ENCODE measurements at regions not wholly inside any gene's neighbourhood (a gene's known extent, or its start where the extent isn't known, plus 50 kb on each side); places are given as distances from the start of the nearest gene placed in this dataset.

DNA sequence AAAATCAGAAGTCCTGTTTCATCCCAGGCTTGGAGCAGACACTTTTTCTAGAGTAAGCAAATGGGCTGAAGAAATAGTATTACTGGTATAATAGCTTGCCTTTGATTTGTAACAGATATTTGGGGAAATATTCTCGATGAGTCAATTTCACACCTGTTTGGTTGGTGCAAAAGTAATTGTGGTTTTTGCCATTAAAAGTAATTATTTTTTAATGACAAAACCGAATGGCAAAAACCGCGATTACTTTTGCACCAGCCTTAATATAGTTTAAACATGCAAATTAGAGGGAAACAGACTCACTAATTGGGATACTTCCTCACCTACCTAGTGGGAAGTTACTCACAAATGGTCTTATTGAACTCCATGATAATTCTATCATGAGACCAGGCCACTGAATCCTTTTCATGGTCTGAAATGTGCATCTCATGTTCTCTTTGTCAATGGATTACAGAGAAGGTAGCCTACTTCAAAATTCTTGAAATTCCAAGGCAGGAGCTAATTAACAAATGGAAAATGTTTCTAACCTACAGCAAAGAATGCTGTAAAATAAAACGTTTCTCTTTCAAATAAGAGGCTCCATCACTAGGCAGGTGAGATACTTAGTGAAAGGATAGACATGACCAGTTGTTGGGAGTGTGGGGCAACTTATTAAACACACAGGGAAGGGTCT is 391.3 kb downstream of the EMP1 start:
- no peaks in the 10 kb centered on the region for H3K9me3 Mint-ChIP-seq (ENCODE audit: low read depth)
- H3K4me1 Mint-ChIP-seq: peaks cover 15% of the 10 kb centered on the region
- CTCF ChIA-PET: no interaction called here
- no peak overlapping the region for H3K4me3 Mint-ChIP-seq
- peaks cover 2% of the 10 kb centered on the region for H3K27me3 Mint-ChIP-seq
- ATAC-seq (no peak), DNase-seq (no peak)
- H3K36me3 Mint-ChIP-seq: no peaks in the 10 kb centered on the region
- no peak overlapping the region for H3K27ac Mint-ChIP-seq

- DNase-seq (no peak), ATAC-seq (no peak)
- no peaks in the 10 kb centered on the region for H3K9me3 Mint-ChIP-seq (ENCODE audit: low read depth)
- CTCF ChIA-PET: no interaction called here
- H3K4me3 Mint-ChIP-seq: no peak overlapping the region
- H3K27me3 Mint-ChIP-seq: peaks cover 2% of the 10 kb centered on the region
- H3K4me1 Mint-ChIP-seq: peaks cover 3% of the 10 kb centered on the region
- H3K36me3 Mint-ChIP-seq: no peaks in the 10 kb centered on the region
- no peak overlapping the region for H3K27ac Mint-ChIP-seq
Measured at GRCh38 chr12:13586361-13586760, 389.8 kb downstream of the EMP1 start.

DNA sequence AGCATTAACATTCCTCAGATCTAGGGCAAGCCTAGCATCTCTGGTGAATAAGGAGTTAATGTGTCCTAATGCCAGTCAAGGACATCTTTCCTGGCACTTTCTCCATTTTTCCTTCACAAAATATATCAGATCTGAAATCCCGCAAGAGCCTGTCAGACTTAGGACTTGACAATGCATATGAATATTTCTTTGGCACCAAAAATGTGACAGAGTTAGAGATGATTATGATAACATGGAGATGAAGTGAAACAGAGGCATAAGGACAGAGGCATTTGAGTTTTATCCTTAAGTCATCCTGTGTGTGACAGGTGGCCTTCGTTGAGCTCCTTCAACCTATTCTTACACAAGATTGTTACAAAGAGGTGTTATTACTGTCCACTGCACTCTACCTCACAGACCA is 388.0 kb downstream of the EMP1 start:
- no peaks in the 10 kb centered on the region for H3K9me3 Mint-ChIP-seq (ENCODE audit: low read depth)
- no peaks in the 10 kb centered on the region for H3K36me3 Mint-ChIP-seq
- CTCF ChIA-PET: no interaction called here
- ATAC-seq: no peak
- peaks cover 3% of the 10 kb centered on the region for H3K4me1 Mint-ChIP-seq
- H3K27me3 Mint-ChIP-seq: no peaks in the 10 kb centered on the region
- no peak overlapping the region for H3K27ac Mint-ChIP-seq
- H3K4me3 Mint-ChIP-seq: no peak overlapping the region
- no peak for DNase-seq

GRCh38 chr12:13583630-13584029 is 387.1 kb downstream of the EMP1 start:
- no peak overlapping the region for H3K4me3 Mint-ChIP-seq
- ATAC-seq: no peak
- H3K4me1 Mint-ChIP-seq: peaks cover 2% of the 10 kb centered on the region
- no peaks in the 10 kb centered on the region for H3K9me3 Mint-ChIP-seq (ENCODE audit: low read depth)
- H3K36me3 Mint-ChIP-seq: no peaks in the 10 kb centered on the region
- no peak overlapping the region for H3K27ac Mint-ChIP-seq
- CTCF ChIA-PET: no interaction called here
- H3K27me3 Mint-ChIP-seq: peaks cover under 1% of the 10 kb centered on the region
- no peak for DNase-seq

DNA sequence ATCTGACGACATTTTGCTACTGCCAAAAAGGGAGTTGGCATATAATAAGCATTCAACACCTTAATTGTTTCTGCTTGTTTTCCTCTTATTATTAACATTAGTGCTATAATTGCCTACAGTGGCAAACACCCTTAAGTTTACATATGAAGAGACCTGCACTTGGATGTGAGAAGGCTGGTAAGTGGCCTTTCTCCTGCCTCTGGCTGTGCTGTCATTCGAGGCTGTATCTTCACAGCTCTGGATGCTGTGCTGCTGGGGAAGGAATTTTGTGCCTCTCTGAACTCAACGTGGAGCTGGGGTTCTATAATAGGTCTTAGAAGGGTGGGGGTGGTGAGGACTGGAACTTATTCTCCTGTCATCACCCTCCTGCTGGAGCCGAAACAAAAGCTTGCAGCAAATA is 385.9 kb downstream of the EMP1 start:
- Mint-ChIP-seq H3K4me3 (no peak overlapping the region), H3K4me1 (no peaks in the 10 kb centered on the region), H3K27me3 (peaks cover 2% of the 10 kb centered on the region), H3K36me3 (no peaks in the 10 kb centered on the region), H3K27ac (no peak overlapping the region), H3K9me3 (ENCODE audit: low read depth) (no peaks in the 10 kb centered on the region)
- ATAC-seq (no peak), DNase-seq (no peak)
- CTCF ChIA-PET: no interaction called here

- no peak overlapping the region for H3K27ac Mint-ChIP-seq
- peaks cover 2% of the 10 kb centered on the region for H3K27me3 Mint-ChIP-seq
- H3K9me3 Mint-ChIP-seq (ENCODE audit: low read depth): no peaks in the 10 kb centered on the region
- CTCF ChIA-PET: no interaction called here
- H3K4me3 Mint-ChIP-seq: no peak overlapping the region
- ATAC-seq (no peak), DNase-seq (no peak)
- no peaks in the 10 kb centered on the region for H3K36me3 Mint-ChIP-seq
- no peaks in the 10 kb centered on the region for H3K4me1 Mint-ChIP-seq
Measured at GRCh38 chr12:13581031-13581430, 384.5 kb downstream of the EMP1 start.

- peaks cover 2% of the 10 kb centered on the region for H3K27me3 Mint-ChIP-seq
- no peaks in the 10 kb centered on the region for H3K36me3 Mint-ChIP-seq
- H3K4me3 Mint-ChIP-seq: no peak overlapping the region
- ATAC-seq (no peak), DNase-seq (no peak)
- H3K27ac Mint-ChIP-seq: no peak overlapping the region
- H3K9me3 Mint-ChIP-seq (ENCODE audit: low read depth): no peaks in the 10 kb centered on the region
- no peaks in the 10 kb centered on the region for H3K4me1 Mint-ChIP-seq
- CTCF ChIA-PET: no interaction called here
Measured at GRCh38 chr12:13580206-13580605, 383.7 kb downstream of the EMP1 start.

- no peak for ATAC-seq
- no peak for DNase-seq
- CTCF ChIA-PET: no interaction called here
Measured at GRCh38 chr12:13576935-13577500, 380.5 kb downstream of the EMP1 start.

GRCh38 chr12:13573698-13574321 is 377.3 kb downstream of the EMP1 start:
- H3K4me3 Mint-ChIP-seq: no peak overlapping the region
- no peaks in the 10 kb centered on the region for H3K4me1 Mint-ChIP-seq
- ATAC-seq (no peak), DNase-seq (no peak)
- H3K36me3 Mint-ChIP-seq: no peaks in the 10 kb centered on the region
- CTCF ChIA-PET: no interaction called here
- H3K27ac Mint-ChIP-seq: no peak overlapping the region
- H3K27me3 Mint-ChIP-seq: peaks cover 2% of the 10 kb centered on the region
- no peaks in the 10 kb centered on the region for H3K9me3 Mint-ChIP-seq (ENCODE audit: low read depth)

More at GRCh38 chr12:13576935-13577500, 380.5 kb downstream of the EMP1 start:
- no peaks in the 10 kb centered on the region for H3K36me3 Mint-ChIP-seq
- peaks cover 2% of the 10 kb centered on the region for H3K27me3 Mint-ChIP-seq
- no peaks in the 10 kb centered on the region for H3K9me3 Mint-ChIP-seq (ENCODE audit: low read depth)
- H3K27ac Mint-ChIP-seq: no peak overlapping the region
- H3K4me1 Mint-ChIP-seq: no peaks in the 10 kb centered on the region
- no peak overlapping the region for H3K4me3 Mint-ChIP-seq

GRCh38 chr12:13571035-13571434 is 374.5 kb downstream of the EMP1 start:
- Mint-ChIP-seq H3K4me1 (no peaks in the 10 kb centered on the region), H3K4me3 (no peak overlapping the region), H3K36me3 (no peaks in the 10 kb centered on the region), H3K27ac (no peak overlapping the region), H3K27me3 (no peaks in the 10 kb centered on the region), H3K9me3 (ENCODE audit: low read depth) (no peaks in the 10 kb centered on the region)
- DNase-seq (no peak), ATAC-seq (no peak)
- CTCF ChIA-PET: no interaction called here

DNA sequence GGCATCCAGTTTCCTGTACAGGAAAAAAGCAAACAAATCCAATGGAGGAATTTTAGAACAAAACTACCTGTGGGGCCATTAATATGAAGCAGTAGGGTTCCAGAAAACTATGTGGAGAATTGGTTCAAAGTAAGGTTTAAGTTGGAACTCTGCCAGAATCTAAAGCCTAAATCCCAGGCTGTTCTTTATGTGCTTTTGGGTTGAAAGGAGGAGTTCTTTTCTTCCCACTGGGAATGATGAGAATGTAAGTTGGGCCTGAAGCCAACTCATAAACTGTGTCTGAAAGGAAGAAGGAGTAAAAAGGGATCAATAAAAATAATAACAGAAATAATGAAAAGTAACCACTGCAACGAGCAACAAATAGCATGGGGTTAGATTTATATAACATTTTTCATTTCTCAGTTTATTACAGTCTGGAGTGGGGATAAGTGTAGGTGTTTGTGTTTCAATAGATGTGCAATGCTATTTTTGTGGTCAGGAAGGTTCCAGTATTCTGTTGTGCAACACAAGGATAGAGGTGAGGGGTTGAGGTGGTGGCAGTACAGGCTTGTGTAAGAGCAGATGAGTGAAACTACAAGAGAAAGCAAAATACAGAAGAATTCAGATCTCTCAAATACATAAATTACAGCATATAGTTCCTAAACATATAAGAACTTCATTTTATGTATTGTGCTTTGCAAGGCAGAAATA is 373.6 kb downstream of the EMP1 start:
- no peaks in the 10 kb centered on the region for H3K9me3 Mint-ChIP-seq (ENCODE audit: low read depth)
- H3K4me1 Mint-ChIP-seq: no peaks in the 10 kb centered on the region
- H3K27ac Mint-ChIP-seq: no peak overlapping the region
- no peak overlapping the region for H3K4me3 Mint-ChIP-seq
- ATAC-seq (no peak), DNase-seq (no peak)
- H3K36me3 Mint-ChIP-seq: no peaks in the 10 kb centered on the region
- H3K27me3 Mint-ChIP-seq: no peaks in the 10 kb centered on the region
- CTCF ChIA-PET: no interaction called here

GRCh38 chr12:13566292-13566691 is 369.8 kb downstream of the EMP1 start:
- CTCF ChIA-PET: no interaction called here
- H3K27me3 Mint-ChIP-seq: no peaks in the 10 kb centered on the region
- H3K27ac Mint-ChIP-seq: no peak overlapping the region
- H3K4me3 Mint-ChIP-seq: no peak overlapping the region
- H3K36me3 Mint-ChIP-seq: no peaks in the 10 kb centered on the region
- H3K4me1 Mint-ChIP-seq: no peaks in the 10 kb centered on the region
- no peak for ATAC-seq
- no peak for DNase-seq
- peaks cover 6% of the 10 kb centered on the region for H3K9me3 Mint-ChIP-seq (ENCODE audit: low read depth)

DNA sequence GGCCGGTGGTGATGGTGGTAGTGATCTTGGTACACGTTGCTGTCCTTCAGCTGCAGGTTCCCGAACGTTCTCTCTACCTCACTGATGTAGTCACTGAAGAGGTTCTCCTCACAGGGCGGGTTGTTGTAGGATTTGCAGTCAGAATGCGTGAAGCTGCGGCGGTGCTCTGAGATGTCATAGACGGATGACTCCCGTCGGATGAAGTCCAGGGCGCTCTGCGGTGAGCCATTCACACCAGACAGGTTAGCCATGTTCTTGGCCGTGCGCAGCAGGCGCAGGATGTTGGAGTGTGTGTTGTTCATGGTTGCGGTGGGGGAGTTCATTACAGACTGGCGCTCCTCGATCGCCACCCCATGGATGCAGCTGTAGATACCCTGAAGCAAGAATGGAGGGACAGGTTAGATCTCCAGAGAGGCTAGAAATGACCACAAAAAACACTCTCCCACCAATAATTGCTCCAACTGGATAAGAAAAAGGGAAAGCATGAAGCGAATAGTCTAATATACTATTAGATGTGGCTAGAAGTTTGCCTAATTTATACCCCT is 367.8 kb downstream of the EMP1 start:
- CTCF ChIA-PET: no interaction called here
- H3K27ac Mint-ChIP-seq: no peak overlapping the region
- DNase-seq (no peak), ATAC-seq (no peak)
- H3K9me3 Mint-ChIP-seq (ENCODE audit: low read depth): peaks cover 6% of the 10 kb centered on the region
- H3K4me3 Mint-ChIP-seq: no peak overlapping the region
- H3K4me1 Mint-ChIP-seq: no peaks in the 10 kb centered on the region
- H3K36me3 Mint-ChIP-seq: no peaks in the 10 kb centered on the region
- no peaks in the 10 kb centered on the region for H3K27me3 Mint-ChIP-seq

DNA sequence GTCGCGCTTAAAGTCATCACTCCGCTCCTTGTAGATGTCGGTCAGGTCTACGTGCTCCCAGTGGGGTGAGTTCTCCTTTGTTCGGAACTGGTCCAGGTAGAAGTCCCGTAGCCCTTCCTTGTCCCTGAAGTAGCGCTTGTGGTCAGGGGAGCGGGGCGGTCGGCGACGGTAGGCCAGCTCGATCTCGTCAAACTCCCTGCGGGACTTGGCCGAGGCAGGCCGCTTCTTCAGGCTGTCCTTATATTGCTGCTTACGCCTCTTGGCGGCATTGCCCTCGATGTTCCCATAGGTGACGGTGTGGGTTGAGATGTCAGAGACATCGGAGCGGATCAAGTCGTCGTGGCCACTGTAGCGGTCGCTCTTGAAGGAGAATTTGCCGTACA is 367.2 kb downstream of the EMP1 start:
- Mint-ChIP-seq H3K27ac (no peak overlapping the region), H3K36me3 (no peaks in the 10 kb centered on the region), H3K4me3 (no peak overlapping the region), H3K27me3 (no peaks in the 10 kb centered on the region), H3K4me1 (no peaks in the 10 kb centered on the region), H3K9me3 (ENCODE audit: low read depth) (peaks cover 6% of the 10 kb centered on the region)
- ATAC-seq (no peak), DNase-seq (no peak)
- CTCF ChIA-PET: no interaction called here
